HG03066 (cell line): ENCODE measurements at regions not wholly inside any gene's neighbourhood (a gene's known extent, or its start where the extent isn't known, plus 50 kb on each side); places are given as distances from the start of the nearest gene placed in this dataset.

ENCODE experiments used
- ATAC-seq: cut with Tn5 transposase; IDR thresholded peaks from one replicate; pipeline ENCODE4 v1.9.1; 2021; ENCODE audit warnings: low read depth; ENCODE audit not compliant: unreplicated experiment

- no peak for ATAC-seq
These were observed 720.2 kb downstream of the MCTP2 start for GRCh38 chr15:94951538-94951937.

GRCh38 chr15:94963953-94964352 lies 732.6 kb downstream of the MCTP2 start:
- ATAC-seq = no peak

- no peak for ATAC-seq
These were observed 734.2 kb downstream of the MCTP2 start for GRCh38 chr15:94965593-94965992.

- ATAC-seq = no peak
These were observed 736.8 kb downstream of the MCTP2 start for GRCh38 chr15:94968133-94968532.

- ATAC-seq = no peak
These were observed 738.7 kb downstream of the MCTP2 start for GRCh38 chr15:94970096-94970495.

GRCh38 chr15:94970802-94971201 lies 739.4 kb downstream of the MCTP2 start:
- no peak for ATAC-seq

- no peak for ATAC-seq
These were observed 741.0 kb downstream of the MCTP2 start for GRCh38 chr15:94972314-94972713.

GRCh38 chr15:94987085-94987484 lies 755.7 kb downstream of the MCTP2 start:
- no peak for ATAC-seq

GRCh38 chr15:94991718-94992117 lies 760.4 kb downstream of the MCTP2 start:
- no peak for ATAC-seq

- ATAC-seq = no peak
These were observed 778.3 kb downstream of the MCTP2 start for GRCh38 chr15:95009635-95010034.

- no peak for ATAC-seq
These were observed 782.0 kb downstream of the MCTP2 start for GRCh38 chr15:95013381-95013780.

- no peak for ATAC-seq
These were observed 785.3 kb downstream of the MCTP2 start for GRCh38 chr15:95016511-95017229.

- no peak for ATAC-seq
These were observed 786.4 kb downstream of the MCTP2 start for GRCh38 chr15:95017666-95018328.

- no peak for ATAC-seq
These were observed 787.7 kb downstream of the MCTP2 start for GRCh38 chr15:95018888-95019545.

GRCh38 chr15:95019907-95020306 lies 788.5 kb downstream of the MCTP2 start:
- no peak for ATAC-seq

- no peak for ATAC-seq
These were observed 790.5 kb downstream of the MCTP2 start for GRCh38 chr15:95021816-95022215.

GRCh38 chr15:95024351-95024750 lies 793.0 kb downstream of the MCTP2 start:
- ATAC-seq = no peak

- no peak for ATAC-seq
These were observed 794.8 kb downstream of the MCTP2 start for GRCh38 chr15:95025924-95026728.

GRCh38 chr15:95027981-95028380 lies 796.6 kb downstream of the MCTP2 start:
- ATAC-seq = no peak

- no peak for ATAC-seq
These were observed 800.8 kb downstream of the MCTP2 start for GRCh38 chr15:95032156-95032555.

GRCh38 chr15:95035106-95035505 lies 803.7 kb downstream of the MCTP2 start:
- no peak for ATAC-seq
